Neural progenitor cell (in vitro differentiated cells): ENCODE measurements at regions not wholly inside any gene's neighbourhood (a gene's known extent, or its start where the extent isn't known, plus 50 kb on each side); places are given as distances from the start of the nearest gene placed in this dataset.

Source experiments
- DNase-seq: peaks from one replicate; pipeline ENCODE4 v3.0.0-alpha.2; 2016; ENCODE audit warnings: low spot score
- H2AFZ ChIP-seq: fragments of 200-600 bp; sonication (generic); replicated peaks from 2 replicates; pipeline ENCODE4 v1.6.1; 2016; ENCODE audit warnings: antibody characterized with exemption
- H3F3A ChIP-seq: fragments of 200-600 bp; sonication (generic); 2 replicates; pipeline ENCODE4 v1.6.1; 2016; ENCODE audit warnings: antibody characterized with exemption, low read depth
- H3K27ac ChIP-seq: fragments of 200-600 bp; sonication (generic); 2 replicates; pipeline ENCODE4 v1.5.1; 2016; ENCODE audit warnings: mild to moderate bottlenecking
- H3K27me3 ChIP-seq: fragments of 200-600 bp; sonication (generic); 2 replicates; pipeline ENCODE4 v1.6.1; 2016; ENCODE audit warnings: mild to moderate bottlenecking, moderate library complexity
- H3K36me3 ChIP-seq: fragments of 200-600 bp; sonication (generic); 2 replicates; pipeline ENCODE4 v1.5.1; 2016
- H3K4me1 ChIP-seq: fragments of 200-600 bp; sonication (generic); 2 replicates; pipeline ENCODE4 v1.6.1; 2016; ENCODE audit warnings: mixed run types
- H3K4me2 ChIP-seq: fragments of 200-600 bp; sonication (generic); 2 replicates; pipeline ENCODE4 v1.6.1; 2016
- H3K4me3 ChIP-seq: fragments of 200-600 bp; sonication (generic); 2 replicates; pipeline ENCODE4 v1.5.1; 2016
- H3K79me2 ChIP-seq: fragments of 200-600 bp; sonication (generic); 2 replicates; pipeline ENCODE4 v1.6.1; 2016; ENCODE audit warnings: low read depth
- H3K9ac ChIP-seq: fragments of 200-600 bp; sonication (generic); 2 replicates; pipeline ENCODE4 v1.6.1; 2016
- H3K9me3 ChIP-seq: fragments of 200-600 bp; sonication (generic); 2 replicates; pipeline ENCODE4 v1.5.1; 2016; ENCODE audit warnings: low read depth
- H4K20me1 ChIP-seq: fragments of 200-600 bp; sonication (generic); 2 replicates; pipeline ENCODE4 v1.6.1; 2016; ENCODE audit warnings: low read depth
- H3K27ac Mint-ChIP-seq: 3 replicates; pipeline ENCODE4 v1.8.0; 2021; ENCODE audit warnings: mixed read lengths
- H3K27me3 Mint-ChIP-seq: 2 replicates; pipeline ENCODE4 v1.8.0; 2022; ENCODE audit warnings: low read depth, mild to moderate bottlenecking, inconsistent platforms, moderate library complexity, mixed read lengths; ENCODE audit not compliant: insufficient read depth
- H3K36me3 Mint-ChIP-seq: 3 replicates; pipeline ENCODE4 v1.8.0; 2021; ENCODE audit warnings: mixed read lengths
- H3K4me1 Mint-ChIP-seq: 3 replicates; pipeline ENCODE4 v1.8.0; 2021; ENCODE audit warnings: mixed read lengths
- H3K4me3 Mint-ChIP-seq: 3 replicates; pipeline ENCODE4 v1.8.0; 2021; ENCODE audit warnings: mild to moderate bottlenecking, moderate library complexity, mixed read lengths
- H3K9me3 Mint-ChIP-seq: 3 replicates; pipeline ENCODE4 v1.8.0; 2020; ENCODE audit warnings: mixed read lengths
- EZH2 ChIP-seq: fragments of 200-600 bp; sonication (generic); IDR thresholded peaks from 2 replicates; pipeline ENCODE4 v1.6.1; 2017; ENCODE audit warnings: antibody characterized with exemption, mild to moderate bottlenecking, moderate library complexity
- EZH2phosphoT487 ChIP-seq: fragments of 200-600 bp; sonication (generic); IDR thresholded peaks from 2 replicates; pipeline ENCODE4 v1.6.1; 2017; ENCODE audit warnings: antibody characterized with exemption
- TF ChIP-seq, protein P1 (sequence below): fragments of 200-600 bp; sonication (generic); IDR thresholded peaks from 2 replicates; pipeline ENCODE4 v1.5.1; 2017; ENCODE audit warnings: antibody characterized with exemption, mild to moderate bottlenecking

DNA sequence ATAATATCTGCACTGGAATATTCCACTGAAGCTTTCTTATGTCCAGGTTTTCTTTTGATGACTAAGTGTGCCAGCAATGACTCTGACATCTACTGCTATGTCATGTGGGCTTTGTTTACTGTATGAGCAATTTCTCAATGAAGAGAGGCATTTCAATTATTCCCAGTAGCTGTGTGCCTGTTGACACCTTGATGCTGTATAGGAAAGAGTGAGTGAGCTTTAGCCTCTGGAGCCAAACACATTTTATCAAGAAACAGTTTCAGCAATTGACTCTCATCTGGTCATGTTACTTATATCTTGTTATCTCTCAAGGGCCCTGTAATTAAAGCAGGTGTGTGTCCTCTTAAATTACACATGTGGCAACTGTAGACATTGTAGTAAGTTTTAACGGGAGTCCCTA lies 493.2 kb upstream of the FANCL start:
- no peaks in the 10 kb centered on the region for H3K27me3 Mint-ChIP-seq
- H3K27ac Mint-ChIP-seq: no peak overlapping the region

DNA sequence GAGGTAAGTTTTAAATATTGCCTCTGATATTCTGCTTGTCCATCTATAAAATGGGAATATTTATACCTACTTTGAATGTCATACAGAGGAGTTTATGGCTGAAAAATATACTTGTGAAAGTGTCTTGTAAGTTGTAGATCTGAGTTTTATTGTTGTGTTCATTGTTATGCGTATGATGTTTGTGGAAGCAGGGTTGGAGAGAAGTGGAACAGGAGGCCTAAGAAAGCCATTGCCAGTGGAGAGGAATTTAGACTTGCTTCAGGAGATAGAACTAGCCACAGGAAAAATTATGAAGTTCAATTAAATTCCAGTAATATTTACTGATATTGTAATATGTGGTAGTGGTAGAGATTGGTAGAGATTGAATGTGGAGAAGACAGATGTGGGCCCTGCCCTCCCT lies 491.9 kb upstream of the FANCL start:
- TF ChIP-seq, protein P1, sequence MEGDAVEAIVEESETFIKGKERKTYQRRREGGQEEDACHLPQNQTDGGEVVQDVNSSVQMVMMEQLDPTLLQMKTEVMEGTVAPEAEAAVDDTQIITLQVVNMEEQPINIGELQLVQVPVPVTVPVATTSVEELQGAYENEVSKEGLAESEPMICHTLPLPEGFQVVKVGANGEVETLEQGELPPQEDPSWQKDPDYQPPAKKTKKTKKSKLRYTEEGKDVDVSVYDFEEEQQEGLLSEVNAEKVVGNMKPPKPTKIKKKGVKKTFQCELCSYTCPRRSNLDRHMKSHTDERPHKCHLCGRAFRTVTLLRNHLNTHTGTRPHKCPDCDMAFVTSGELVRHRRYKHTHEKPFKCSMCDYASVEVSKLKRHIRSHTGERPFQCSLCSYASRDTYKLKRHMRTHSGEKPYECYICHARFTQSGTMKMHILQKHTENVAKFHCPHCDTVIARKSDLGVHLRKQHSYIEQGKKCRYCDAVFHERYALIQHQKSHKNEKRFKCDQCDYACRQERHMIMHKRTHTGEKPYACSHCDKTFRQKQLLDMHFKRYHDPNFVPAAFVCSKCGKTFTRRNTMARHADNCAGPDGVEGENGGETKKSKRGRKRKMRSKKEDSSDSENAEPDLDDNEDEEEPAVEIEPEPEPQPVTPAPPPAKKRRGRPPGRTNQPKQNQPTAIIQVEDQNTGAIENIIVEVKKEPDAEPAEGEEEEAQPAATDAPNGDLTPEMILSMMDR: no peak
- TF ChIP-seq EZH2 (no peak), EZH2phosphoT487 (no peak)
- Mint-ChIP-seq H3K36me3 (no peaks in the 10 kb centered on the region), H3K27me3 (no peaks in the 10 kb centered on the region), H3K9me3 (no peaks in the 10 kb centered on the region), H3K4me1 (no peaks in the 10 kb centered on the region), H3K27ac (no peak overlapping the region), H3K4me3 (no peak overlapping the region)
- Histone ChIP-seq H3K27me3 (no peaks in the 10 kb centered on the region), H4K20me1 (no peaks in the 10 kb centered on the region), H3K36me3 (no peaks in the 10 kb centered on the region), H3K4me2 (no peak overlapping the region), H3K4me3 (no peak overlapping the region), H3K9me3 (no peaks in the 10 kb centered on the region), H2AFZ (no peak overlapping the region), H3K9ac (no peak overlapping the region), H3K79me2 (no peaks in the 10 kb centered on the region), H3K27ac (no peak overlapping the region), H3K4me1 (no peaks in the 10 kb centered on the region), H3F3A (no peaks in the 10 kb centered on the region)
- no peak for DNase-seq

More for the DNA sequence above, 493.2 kb upstream of the FANCL start:
- Histone ChIP-seq H2AFZ (no peak overlapping the region), H3K27me3 (no peaks in the 10 kb centered on the region), H3K27ac (no peak overlapping the region), H3K9ac (no peak overlapping the region), H3K4me3 (no peak overlapping the region), H3K36me3 (no peaks in the 10 kb centered on the region), H3F3A (no peaks in the 10 kb centered on the region), H3K4me1 (no peaks in the 10 kb centered on the region), H3K79me2 (no peaks in the 10 kb centered on the region), H4K20me1 (no peaks in the 10 kb centered on the region), H3K9me3 (no peaks in the 10 kb centered on the region), H3K4me2 (no peak overlapping the region)
- H3K4me1 Mint-ChIP-seq: no peaks in the 10 kb centered on the region
- H3K36me3 Mint-ChIP-seq: no peaks in the 10 kb centered on the region
- no peak for TF ChIP-seq EZH2
- TF ChIP-seq, protein P1: no peak
- TF ChIP-seq EZH2phosphoT487: no peak
- no peak for DNase-seq
- no peak overlapping the region for H3K4me3 Mint-ChIP-seq
- no peaks in the 10 kb centered on the region for H3K9me3 Mint-ChIP-seq

DNA sequence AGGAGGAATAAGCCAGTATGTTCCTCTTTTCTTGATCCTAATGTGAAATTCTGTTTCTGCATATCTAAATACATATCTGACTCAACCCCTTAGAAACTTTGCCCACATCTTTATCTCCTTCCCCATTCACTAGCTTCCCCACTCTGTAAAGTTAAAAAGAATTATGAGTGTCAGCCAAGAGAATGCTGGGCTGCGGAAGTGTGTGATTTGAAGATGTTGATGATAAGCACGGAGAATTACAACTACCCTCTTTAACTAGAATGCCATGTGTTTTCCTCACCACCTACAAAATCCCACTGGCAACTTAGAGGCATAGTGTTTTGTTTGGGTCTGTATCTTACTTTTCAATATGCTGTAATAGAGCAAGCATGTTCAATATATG lies 490.4 kb upstream of the FANCL start:
- Histone ChIP-seq H3K4me1 (no peaks in the 10 kb centered on the region), H3K36me3 (no peaks in the 10 kb centered on the region), H2AFZ (no peak overlapping the region), H4K20me1 (no peaks in the 10 kb centered on the region), H3K4me2 (no peak overlapping the region), H3K27ac (no peak overlapping the region), H3K27me3 (no peaks in the 10 kb centered on the region), H3K9ac (no peak overlapping the region), H3K79me2 (no peaks in the 10 kb centered on the region), H3K9me3 (no peaks in the 10 kb centered on the region), H3F3A (no peaks in the 10 kb centered on the region), H3K4me3 (no peak overlapping the region)
- no peaks in the 10 kb centered on the region for H3K27me3 Mint-ChIP-seq
- no peak for DNase-seq
- no peak overlapping the region for H3K4me3 Mint-ChIP-seq
- no peak for TF ChIP-seq EZH2phosphoT487
- no peak for TF ChIP-seq EZH2
- TF ChIP-seq, protein P1: no peak
- H3K9me3 Mint-ChIP-seq: no peaks in the 10 kb centered on the region
- no peak overlapping the region for H3K27ac Mint-ChIP-seq
- no peaks in the 10 kb centered on the region for H3K36me3 Mint-ChIP-seq
- no peaks in the 10 kb centered on the region for H3K4me1 Mint-ChIP-seq
